ENCODE measurements at regions not wholly inside any gene's neighbourhood (a gene's known extent, or its start where the extent isn't known, plus 50 kb on each side); places are given as distances from the start of the nearest gene placed in this dataset.

GRCh38 chr10:44716470-44717015 lies 194.6 kb upstream of the TMEM72 start:
- no peak overlapping the region for H3K27ac Mint-ChIP-seq (ENCODE audit: unreplicated experiment)
- H3K9me3 Mint-ChIP-seq (ENCODE audit: low read depth, unreplicated experiment), result no peaks in the 10 kb centered on the region
- CTCF ChIA-PET, result no interaction called here
- no peak overlapping the region for H3K4me3 Mint-ChIP-seq (ENCODE audit: low read depth, unreplicated experiment)
- BruUV-seq (replicated peaks), result no TSS peak
- peaks cover 13% of the 10 kb centered on the region for H3K27me3 Mint-ChIP-seq (ENCODE audit: unreplicated experiment)
- no peak for DNase-seq
- TF ChIP-seq, protein P1, sequence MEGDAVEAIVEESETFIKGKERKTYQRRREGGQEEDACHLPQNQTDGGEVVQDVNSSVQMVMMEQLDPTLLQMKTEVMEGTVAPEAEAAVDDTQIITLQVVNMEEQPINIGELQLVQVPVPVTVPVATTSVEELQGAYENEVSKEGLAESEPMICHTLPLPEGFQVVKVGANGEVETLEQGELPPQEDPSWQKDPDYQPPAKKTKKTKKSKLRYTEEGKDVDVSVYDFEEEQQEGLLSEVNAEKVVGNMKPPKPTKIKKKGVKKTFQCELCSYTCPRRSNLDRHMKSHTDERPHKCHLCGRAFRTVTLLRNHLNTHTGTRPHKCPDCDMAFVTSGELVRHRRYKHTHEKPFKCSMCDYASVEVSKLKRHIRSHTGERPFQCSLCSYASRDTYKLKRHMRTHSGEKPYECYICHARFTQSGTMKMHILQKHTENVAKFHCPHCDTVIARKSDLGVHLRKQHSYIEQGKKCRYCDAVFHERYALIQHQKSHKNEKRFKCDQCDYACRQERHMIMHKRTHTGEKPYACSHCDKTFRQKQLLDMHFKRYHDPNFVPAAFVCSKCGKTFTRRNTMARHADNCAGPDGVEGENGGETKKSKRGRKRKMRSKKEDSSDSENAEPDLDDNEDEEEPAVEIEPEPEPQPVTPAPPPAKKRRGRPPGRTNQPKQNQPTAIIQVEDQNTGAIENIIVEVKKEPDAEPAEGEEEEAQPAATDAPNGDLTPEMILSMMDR (IDR thresholded peaks at IDR 0.05; ENCODE audit: unreplicated experiment), result no peak
- H3K4me1 Mint-ChIP-seq (ENCODE audit: low read depth, unreplicated experiment), result no peaks in the 10 kb centered on the region
- intact Hi-C loops (cut with micrococcal nuclease; ENCODE audit: unreplicated experiment), result no loop called here
- no peaks in the 10 kb centered on the region for H3K36me3 Mint-ChIP-seq (ENCODE audit: insufficient read depth, unreplicated experiment)

- Mint-ChIP-seq H3K36me3 (ENCODE audit: insufficient read depth, unreplicated experiment) (no peaks in the 10 kb centered on the region), H3K9me3 (ENCODE audit: low read depth, unreplicated experiment) (peaks cover 3% of the 10 kb centered on the region), H3K4me1 (ENCODE audit: low read depth, unreplicated experiment) (peaks cover 11% of the 10 kb centered on the region), H3K27ac (ENCODE audit: unreplicated experiment) (no peak overlapping the region), H3K27me3 (ENCODE audit: unreplicated experiment) (no peaks in the 10 kb centered on the region), H3K4me3 (ENCODE audit: low read depth, unreplicated experiment) (no peak overlapping the region)
- TF ChIP-seq, protein P1 (IDR thresholded peaks at IDR 0.05; ENCODE audit: unreplicated experiment), result no peak
- intact Hi-C loops (cut with micrococcal nuclease; ENCODE audit: unreplicated experiment), result no loop called here
- no TSS peak for BruUV-seq (replicated peaks)
- DNase-seq, result no peak
- CTCF ChIA-PET, result no interaction called here
These were observed 188.1 kb upstream of the TMEM72 start for GRCh38 chr10:44723082-44723481.

DNA sequence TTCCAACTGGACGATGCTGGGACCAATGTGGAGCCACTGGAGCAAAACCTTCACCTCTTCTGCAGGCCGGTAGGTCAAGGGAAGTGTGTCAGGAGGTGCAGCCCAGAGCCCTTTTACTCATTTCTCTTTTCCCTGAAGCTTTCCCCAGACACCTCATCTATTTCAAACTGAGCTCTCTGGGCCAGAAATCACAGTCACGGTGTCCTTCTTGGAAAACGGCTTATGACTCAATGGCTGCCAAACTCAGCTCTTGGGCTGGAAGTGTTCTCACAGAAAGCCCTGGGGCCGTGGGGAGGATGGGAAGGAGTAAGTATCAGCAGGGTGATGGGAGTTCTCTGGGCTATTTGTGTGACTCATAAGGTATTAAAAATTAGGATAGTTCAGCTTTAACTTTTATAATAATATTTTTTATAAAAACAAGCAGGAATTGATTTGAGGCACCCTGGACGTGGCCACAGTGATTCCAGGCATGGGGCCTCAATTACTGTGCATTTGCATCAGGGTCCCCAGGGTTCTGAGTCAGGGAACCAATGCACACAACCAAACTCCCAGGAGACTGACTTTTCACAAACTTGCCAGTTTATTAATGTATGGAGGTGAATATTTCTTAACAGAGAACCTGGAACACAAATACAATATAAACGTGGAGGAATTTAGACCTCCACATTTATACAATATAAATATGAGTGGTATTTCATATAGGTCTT lies 187.4 kb upstream of the TMEM72 start:
- H3K27me3 Mint-ChIP-seq (ENCODE audit: unreplicated experiment), result no peaks in the 10 kb centered on the region
- TF ChIP-seq, protein P1 (IDR thresholded peaks at IDR 0.05; ENCODE audit: unreplicated experiment), result no peak
- H3K36me3 Mint-ChIP-seq (ENCODE audit: insufficient read depth, unreplicated experiment), result no peaks in the 10 kb centered on the region
- no peak overlapping the region for H3K4me3 Mint-ChIP-seq (ENCODE audit: low read depth, unreplicated experiment)
- intact Hi-C loops (cut with micrococcal nuclease; ENCODE audit: unreplicated experiment), result no loop called here
- no TSS peak for BruUV-seq (replicated peaks)
- DNase-seq, result no peak
- H3K4me1 Mint-ChIP-seq (ENCODE audit: low read depth, unreplicated experiment), result peaks cover 11% of the 10 kb centered on the region
- peaks cover 3% of the 10 kb centered on the region for H3K9me3 Mint-ChIP-seq (ENCODE audit: low read depth, unreplicated experiment)
- H3K27ac Mint-ChIP-seq (ENCODE audit: unreplicated experiment), result no peak overlapping the region
- CTCF ChIA-PET, result no interaction called here

DNA sequence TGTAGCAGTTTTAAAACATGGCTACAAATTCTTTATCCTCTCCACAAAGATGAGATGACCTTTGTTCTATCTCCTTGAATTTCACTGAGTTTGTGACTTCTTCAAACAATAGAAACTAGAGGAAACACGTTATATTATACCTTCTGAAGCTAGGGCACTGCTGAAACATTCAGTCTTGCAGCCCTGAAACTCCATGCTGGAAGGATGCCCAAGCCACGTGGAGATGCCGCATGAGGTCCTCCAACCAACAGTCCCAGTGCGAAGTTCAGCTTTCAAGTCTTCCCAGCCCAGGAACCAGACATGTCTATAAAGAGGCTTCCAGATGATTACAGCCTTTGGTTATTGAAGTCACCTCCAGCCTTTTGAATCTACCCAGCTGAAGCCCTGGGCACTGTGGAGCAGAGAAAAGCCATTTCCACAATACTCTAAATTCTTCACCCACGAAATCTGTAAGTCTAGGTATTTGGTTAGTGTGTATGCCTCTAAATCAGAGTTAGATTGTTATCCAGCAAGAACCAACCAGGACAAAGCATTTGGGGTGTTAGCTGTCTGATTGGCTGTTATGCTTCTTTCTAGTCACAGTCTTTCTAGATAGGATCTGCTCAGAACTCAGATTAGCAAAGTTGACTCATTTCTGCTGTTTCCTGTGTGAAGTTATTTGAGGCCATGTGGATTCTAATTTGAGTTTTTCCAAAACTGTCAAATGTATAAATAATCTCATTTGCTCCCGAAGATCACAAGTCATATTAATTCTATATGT lies 186.5 kb upstream of the TMEM72 start:
- no TSS peak for BruUV-seq (replicated peaks)
- Mint-ChIP-seq H3K27me3 (ENCODE audit: unreplicated experiment) (no peaks in the 10 kb centered on the region), H3K36me3 (ENCODE audit: insufficient read depth, unreplicated experiment) (no peaks in the 10 kb centered on the region), H3K4me3 (ENCODE audit: low read depth, unreplicated experiment) (no peak overlapping the region), H3K27ac (ENCODE audit: unreplicated experiment) (no peak overlapping the region), H3K9me3 (ENCODE audit: low read depth, unreplicated experiment) (peaks cover 3% of the 10 kb centered on the region), H3K4me1 (ENCODE audit: low read depth, unreplicated experiment) (peaks cover 11% of the 10 kb centered on the region)
- no peak for DNase-seq
- TF ChIP-seq, protein P1 (IDR thresholded peaks at IDR 0.05; ENCODE audit: unreplicated experiment), result no peak
- CTCF ChIA-PET, result no interaction called here
- intact Hi-C loops (cut with micrococcal nuclease; ENCODE audit: unreplicated experiment), result no loop called here

All from Calu3 (cell line).